T-helper 1 cell treated with Interleukin-12 subunit alpha and Interleukin-12 subunit beta and Interleukin-4 antibody, amounts not matched to agents 30 μg/mL and 1 μg/mL, for 36 hours (primary cell): ENCODE measurements at regions not wholly inside any gene's neighbourhood (a gene's known extent, or its start where the extent isn't known, plus 50 kb on each side); places are given as distances from the start of the nearest gene placed in this dataset.

ENCODE experiments used
- H3K27ac Mint-ChIP-seq: one replicate; pipeline ENCODE4 v1.8.0; 2021; ENCODE audit warnings: mild to moderate bottlenecking, mixed read lengths
- H3K27me3 Mint-ChIP-seq: one replicate; pipeline ENCODE4 v1.8.0; 2021; ENCODE audit warnings: low read depth, mixed read lengths
- H3K36me3 Mint-ChIP-seq: one replicate; pipeline ENCODE4 v1.8.0; 2021; ENCODE audit warnings: low read depth, mixed read lengths
- H3K4me1 Mint-ChIP-seq: one replicate; pipeline ENCODE4 v1.8.0; 2021; ENCODE audit warnings: low read depth, mixed read lengths
- H3K4me3 Mint-ChIP-seq: one replicate; pipeline ENCODE4 v1.8.0; 2021; ENCODE audit warnings: mild to moderate bottlenecking, moderate library complexity, mixed read lengths
- H3K9me3 Mint-ChIP-seq: one replicate; pipeline ENCODE4 v1.8.0; 2021; ENCODE audit warnings: mixed read lengths

DNA sequence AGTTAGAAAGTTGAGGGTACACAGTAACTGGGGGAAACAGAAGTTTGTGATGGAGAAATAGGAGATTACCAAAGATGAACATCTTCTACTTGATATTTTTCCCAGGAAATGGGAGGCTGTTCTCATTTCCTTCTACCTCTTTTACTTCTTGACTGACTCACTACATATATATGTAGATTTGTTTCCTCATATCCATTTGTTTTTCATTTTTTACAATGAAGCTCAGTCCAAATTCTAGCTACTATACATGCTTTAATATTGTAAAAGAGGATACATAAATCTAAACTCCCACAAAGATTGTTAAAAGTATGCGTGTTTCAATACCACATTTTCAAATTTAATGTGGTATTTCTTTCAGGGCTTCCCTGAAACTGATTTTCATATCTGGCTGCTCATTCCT, 366.6 kb upstream of the NCAM2 start:
- Mint-ChIP-seq H3K9me3 (peaks cover 36% of the 10 kb centered on the region), H3K36me3 (no peaks in the 10 kb centered on the region), H3K4me3 (no peak overlapping the region), H3K27ac (no peak overlapping the region), H3K4me1 (no peaks in the 10 kb centered on the region), H3K27me3 (no peaks in the 10 kb centered on the region)

DNA sequence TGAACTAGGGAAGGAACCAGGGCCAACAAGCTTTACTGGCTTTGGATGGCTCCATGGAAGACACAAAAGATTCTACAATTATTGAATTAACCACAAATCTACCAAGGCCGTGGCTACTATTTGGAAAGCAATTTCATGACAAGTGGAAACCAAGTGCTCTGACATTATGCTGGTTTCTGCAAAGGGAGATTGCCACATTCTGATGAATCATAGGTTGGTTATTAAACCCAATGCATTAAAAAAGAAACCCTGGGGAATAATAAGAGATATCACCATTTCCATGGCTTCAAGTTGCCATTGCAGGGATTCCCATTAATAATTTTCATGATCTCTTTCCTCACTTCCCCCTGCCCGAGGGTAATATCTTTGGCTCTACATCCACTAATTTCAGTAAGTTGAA, 359.2 kb upstream of the NCAM2 start:
- no peaks in the 10 kb centered on the region for H3K36me3 Mint-ChIP-seq
- no peak overlapping the region for H3K27ac Mint-ChIP-seq
- peaks cover 37% of the 10 kb centered on the region for H3K9me3 Mint-ChIP-seq
- H3K4me1 Mint-ChIP-seq: no peaks in the 10 kb centered on the region
- H3K27me3 Mint-ChIP-seq: no peaks in the 10 kb centered on the region
- no peak overlapping the region for H3K4me3 Mint-ChIP-seq

DNA sequence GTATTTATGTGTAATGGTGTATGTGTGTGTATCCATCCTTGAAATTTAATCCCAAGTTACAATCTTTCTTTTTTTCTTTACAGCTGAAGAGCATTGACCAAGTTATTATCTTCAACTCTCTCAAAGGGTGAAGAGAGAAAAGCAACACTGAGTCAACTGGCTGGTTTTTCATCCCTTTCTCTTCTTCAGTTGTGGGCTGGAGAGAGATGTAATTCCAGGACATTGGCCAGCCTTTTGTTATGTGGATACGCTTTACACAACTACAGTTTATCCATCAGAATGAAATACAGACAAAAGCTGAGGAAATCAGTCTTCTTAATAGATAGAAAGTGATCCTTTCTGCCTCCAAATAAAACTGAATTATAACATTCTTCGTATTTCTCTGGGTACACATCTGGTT, 357.0 kb upstream of the NCAM2 start:
- Mint-ChIP-seq H3K4me3 (no peak overlapping the region), H3K36me3 (no peaks in the 10 kb centered on the region), H3K9me3 (peaks cover 31% of the 10 kb centered on the region), H3K4me1 (no peaks in the 10 kb centered on the region), H3K27me3 (no peaks in the 10 kb centered on the region), H3K27ac (no peak overlapping the region)

DNA sequence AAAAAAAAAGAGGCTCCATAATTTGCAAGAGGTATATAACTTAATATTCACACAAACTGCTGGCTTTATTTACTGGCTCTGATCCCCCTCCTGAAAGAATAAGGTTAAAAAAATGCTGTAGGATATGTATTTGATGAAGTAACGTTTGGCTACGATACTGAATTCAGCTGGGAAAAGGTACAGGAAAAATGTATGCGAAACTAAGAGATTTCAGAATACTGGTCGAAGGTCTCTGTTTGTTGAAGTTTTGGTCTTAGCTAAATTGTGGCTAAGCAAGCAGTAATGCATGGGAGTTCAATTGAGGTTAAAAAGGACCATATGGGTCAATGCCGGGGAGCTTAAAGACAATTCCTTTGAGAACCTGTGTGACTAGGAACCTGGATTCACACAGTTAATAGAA, 355.5 kb upstream of the NCAM2 start:
- H3K4me1 Mint-ChIP-seq: no peaks in the 10 kb centered on the region
- H3K27me3 Mint-ChIP-seq: no peaks in the 10 kb centered on the region
- no peak overlapping the region for H3K27ac Mint-ChIP-seq
- H3K4me3 Mint-ChIP-seq: no peak overlapping the region
- H3K9me3 Mint-ChIP-seq: peaks cover 34% of the 10 kb centered on the region
- no peaks in the 10 kb centered on the region for H3K36me3 Mint-ChIP-seq

DNA sequence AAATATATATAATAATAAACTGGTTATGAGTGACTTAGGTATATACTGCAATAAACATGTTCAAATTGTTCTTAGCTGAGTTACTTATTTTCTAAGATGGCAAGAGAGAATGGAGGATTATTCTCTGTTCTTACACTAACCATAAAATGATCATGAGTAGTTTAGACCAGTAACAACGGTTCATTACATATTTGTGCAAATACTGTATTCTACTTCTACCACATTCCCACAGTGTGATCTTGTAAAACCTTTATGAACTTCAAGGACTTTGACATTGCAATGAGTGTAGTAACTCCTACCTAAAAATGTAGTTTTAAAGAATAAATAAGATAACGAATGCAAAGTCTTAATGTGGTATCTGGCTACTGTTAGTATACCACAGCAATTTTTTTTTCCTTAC, 353.7 kb upstream of the NCAM2 start:
- no peaks in the 10 kb centered on the region for H3K36me3 Mint-ChIP-seq
- no peak overlapping the region for H3K27ac Mint-ChIP-seq
- no peaks in the 10 kb centered on the region for H3K27me3 Mint-ChIP-seq
- H3K4me3 Mint-ChIP-seq: no peak overlapping the region
- no peaks in the 10 kb centered on the region for H3K4me1 Mint-ChIP-seq
- H3K9me3 Mint-ChIP-seq: peaks cover 26% of the 10 kb centered on the region

DNA sequence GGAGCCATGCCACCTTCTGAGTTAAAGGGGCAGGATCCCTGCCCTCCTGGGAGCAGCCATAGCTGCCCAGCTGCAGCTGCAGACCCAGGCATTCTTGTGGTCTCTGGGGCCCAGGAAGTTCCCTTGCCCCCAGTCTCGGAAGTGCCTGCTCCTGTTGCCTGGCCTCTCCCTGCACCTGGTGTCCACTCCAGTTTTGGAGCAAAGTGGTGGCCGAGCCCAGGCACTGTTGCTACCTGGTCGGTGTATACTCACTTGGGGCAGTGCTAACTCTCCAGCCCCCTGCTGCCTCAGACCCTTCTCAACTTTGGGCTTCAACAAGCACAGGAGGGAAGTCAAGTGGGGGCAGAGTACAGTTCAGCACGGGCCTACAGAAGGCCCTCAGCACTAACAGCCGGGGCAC, 352.9 kb upstream of the NCAM2 start:
- no peak overlapping the region for H3K4me3 Mint-ChIP-seq
- no peaks in the 10 kb centered on the region for H3K36me3 Mint-ChIP-seq
- no peaks in the 10 kb centered on the region for H3K4me1 Mint-ChIP-seq
- H3K9me3 Mint-ChIP-seq: peaks cover 29% of the 10 kb centered on the region
- H3K27me3 Mint-ChIP-seq: no peaks in the 10 kb centered on the region
- no peak overlapping the region for H3K27ac Mint-ChIP-seq

DNA sequence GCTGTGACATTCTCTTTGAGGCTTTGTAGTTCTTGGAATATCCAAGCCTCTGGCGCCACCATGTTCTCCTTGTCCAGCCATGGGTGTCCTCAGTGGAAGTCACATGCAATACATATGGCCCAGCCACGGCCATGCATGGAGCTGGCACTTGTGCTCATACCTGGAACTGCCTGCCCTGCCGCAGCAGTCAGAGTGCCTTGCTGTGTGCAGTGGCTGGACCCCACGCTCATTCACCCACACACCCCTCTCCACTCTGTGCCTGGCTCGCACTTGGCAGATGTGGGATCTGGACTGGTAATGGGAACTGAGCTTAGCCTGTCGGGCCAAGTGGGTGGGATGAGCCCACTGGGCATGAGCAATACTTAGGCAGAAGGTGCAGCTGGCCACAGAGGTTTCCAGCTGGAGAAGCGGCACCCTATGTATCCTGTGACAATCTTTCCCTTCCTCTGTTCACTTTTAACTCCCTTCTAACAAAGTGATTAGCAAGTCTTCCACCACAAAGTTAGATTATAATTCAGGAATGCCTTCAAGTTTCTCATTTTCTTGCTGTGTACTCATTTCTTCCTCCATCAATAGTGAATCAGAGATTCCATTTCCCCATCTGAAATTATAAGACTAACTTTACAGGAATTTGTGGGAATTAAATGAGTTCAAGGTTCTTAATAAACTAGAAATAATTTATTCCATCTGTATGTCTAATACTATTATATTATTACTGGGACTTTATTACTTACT, 351.6 kb upstream of the NCAM2 start:
- H3K36me3 Mint-ChIP-seq: no peaks in the 10 kb centered on the region
- H3K4me3 Mint-ChIP-seq: no peak overlapping the region
- no peaks in the 10 kb centered on the region for H3K4me1 Mint-ChIP-seq

DNA sequence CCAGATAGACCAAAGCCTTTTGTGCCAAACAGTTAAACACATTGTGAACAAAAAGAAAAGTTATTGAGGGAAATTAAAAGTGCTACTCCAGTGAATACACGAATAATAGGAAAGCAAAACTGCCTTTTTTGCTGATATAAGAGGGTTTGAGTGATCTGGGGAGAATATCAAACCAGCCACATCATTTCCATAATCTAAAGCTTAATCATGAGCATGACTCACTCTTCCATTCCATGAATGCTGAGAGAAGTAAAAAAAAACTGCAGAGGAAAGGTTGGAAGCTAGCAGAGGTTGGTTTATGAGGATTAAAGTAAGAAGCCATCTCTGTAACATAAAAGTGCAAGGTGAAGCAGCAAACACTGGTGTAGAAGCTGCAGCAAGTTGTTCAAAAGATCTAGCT, 350.6 kb upstream of the NCAM2 start:
- Mint-ChIP-seq H3K27ac (no peak overlapping the region), H3K4me1 (no peaks in the 10 kb centered on the region), H3K27me3 (no peaks in the 10 kb centered on the region)

More for the DNA sequence above, 351.6 kb upstream of the NCAM2 start:
- Mint-ChIP-seq H3K27me3 (no peaks in the 10 kb centered on the region), H3K27ac (no peak overlapping the region), H3K9me3 (peaks cover 32% of the 10 kb centered on the region)

DNA sequence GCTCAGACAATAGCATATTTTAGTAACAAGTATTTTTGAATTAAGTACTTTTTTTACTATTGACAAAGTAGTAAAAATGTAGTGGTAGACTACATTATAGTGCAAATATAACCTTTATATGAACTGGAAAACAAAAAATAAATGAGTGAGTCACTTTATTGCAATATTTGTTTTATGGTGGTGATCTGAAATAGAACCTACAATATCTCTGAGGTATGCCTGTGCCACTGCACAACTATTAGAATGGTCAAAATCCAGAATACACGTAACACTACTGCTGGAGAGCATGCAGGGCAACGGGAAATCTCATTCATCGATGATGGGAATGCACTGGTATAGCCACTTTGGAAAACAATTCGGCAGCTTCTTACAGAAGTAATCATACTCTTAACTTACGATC, 349.0 kb upstream of the NCAM2 start:
- no peaks in the 10 kb centered on the region for H3K27me3 Mint-ChIP-seq
- no peaks in the 10 kb centered on the region for H3K36me3 Mint-ChIP-seq
- no peak overlapping the region for H3K4me3 Mint-ChIP-seq
- H3K4me1 Mint-ChIP-seq: no peaks in the 10 kb centered on the region
- peaks cover 23% of the 10 kb centered on the region for H3K9me3 Mint-ChIP-seq
- H3K27ac Mint-ChIP-seq: no peak overlapping the region

More for the DNA sequence above, 350.6 kb upstream of the NCAM2 start:
- Mint-ChIP-seq H3K36me3 (no peaks in the 10 kb centered on the region), H3K9me3 (peaks cover 32% of the 10 kb centered on the region), H3K4me3 (no peak overlapping the region)

DNA sequence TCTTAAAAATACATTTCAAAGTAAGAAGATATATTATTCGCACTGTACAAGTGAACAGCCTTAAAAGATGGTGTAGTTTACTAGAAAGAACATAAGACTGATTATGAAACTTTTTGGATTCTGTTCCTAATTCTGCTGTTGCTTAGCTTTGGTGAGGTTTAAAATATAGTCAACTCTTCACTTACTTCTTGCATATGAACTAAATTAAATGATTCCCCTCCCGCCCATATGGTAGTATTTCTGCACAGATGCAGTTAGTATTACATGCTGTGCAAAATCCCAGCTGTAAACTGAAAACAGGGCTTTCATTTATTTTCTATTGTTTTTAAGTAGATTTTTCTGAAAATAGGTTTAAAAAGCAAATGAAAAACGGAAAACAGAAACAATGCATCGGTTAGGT, 345.4 kb upstream of the NCAM2 start:
- Mint-ChIP-seq H3K36me3 (no peaks in the 10 kb centered on the region), H3K4me1 (no peaks in the 10 kb centered on the region), H3K27ac (no peak overlapping the region), H3K27me3 (no peaks in the 10 kb centered on the region), H3K4me3 (no peak overlapping the region), H3K9me3 (peaks cover 14% of the 10 kb centered on the region)

DNA sequence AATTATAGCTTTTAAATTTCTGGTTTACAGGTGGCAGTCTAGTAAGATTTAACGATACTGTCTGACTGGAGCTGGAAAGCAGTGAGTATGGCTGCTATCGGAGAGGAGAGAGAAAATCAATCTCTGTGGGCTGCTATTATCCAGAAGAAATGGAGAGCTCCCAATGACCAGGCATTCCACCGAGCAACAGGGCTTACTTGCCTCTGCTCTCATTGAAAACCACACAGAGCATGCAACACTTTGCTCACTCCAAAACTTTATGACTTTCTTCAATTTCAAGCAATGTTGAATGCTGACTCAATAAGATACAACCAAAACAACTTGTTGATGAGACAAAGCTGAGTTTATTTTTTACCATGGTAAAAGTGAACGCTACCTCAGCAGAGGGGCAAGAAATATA, 337.0 kb upstream of the NCAM2 start:
- no peak overlapping the region for H3K27ac Mint-ChIP-seq
- H3K9me3 Mint-ChIP-seq: peaks cover 27% of the 10 kb centered on the region
- no peak overlapping the region for H3K4me3 Mint-ChIP-seq
- H3K36me3 Mint-ChIP-seq: no peaks in the 10 kb centered on the region
- H3K27me3 Mint-ChIP-seq: no peaks in the 10 kb centered on the region
- no peaks in the 10 kb centered on the region for H3K4me1 Mint-ChIP-seq

DNA sequence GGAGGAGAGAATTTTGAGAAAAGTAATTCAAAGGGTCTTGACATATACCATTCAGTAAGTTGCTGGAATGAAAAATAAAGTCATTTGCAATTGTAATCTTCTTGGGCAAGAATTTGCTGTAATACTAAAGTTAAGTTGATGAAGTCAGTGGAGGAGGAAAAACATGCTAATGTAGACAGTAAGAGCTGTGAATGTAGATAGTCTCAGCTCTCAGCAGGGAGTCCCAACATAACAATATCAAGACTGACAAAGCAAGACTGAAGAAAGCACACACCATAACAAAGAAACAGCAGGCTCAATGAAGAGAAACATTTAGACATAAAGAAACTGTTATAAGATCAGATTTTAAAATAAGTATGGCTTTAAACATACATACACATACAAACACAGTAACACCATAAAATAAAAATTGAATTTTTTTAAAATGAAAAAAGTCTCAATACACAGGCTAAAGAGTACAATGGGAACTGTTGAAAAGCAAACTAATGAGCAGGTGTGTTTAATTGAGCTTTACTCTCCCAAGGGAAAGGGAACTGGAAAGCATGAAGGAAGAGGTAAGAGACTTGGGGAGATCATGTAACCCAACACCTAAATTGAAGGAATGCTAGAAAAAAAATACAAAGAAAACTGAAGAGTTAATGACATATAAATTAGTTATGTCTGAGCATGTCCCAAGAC, 336.3 kb upstream of the NCAM2 start:
- no peak overlapping the region for H3K27ac Mint-ChIP-seq
- no peaks in the 10 kb centered on the region for H3K27me3 Mint-ChIP-seq
- no peaks in the 10 kb centered on the region for H3K4me1 Mint-ChIP-seq
- peaks cover 27% of the 10 kb centered on the region for H3K9me3 Mint-ChIP-seq
- H3K4me3 Mint-ChIP-seq: no peak overlapping the region
- H3K36me3 Mint-ChIP-seq: no peaks in the 10 kb centered on the region

DNA sequence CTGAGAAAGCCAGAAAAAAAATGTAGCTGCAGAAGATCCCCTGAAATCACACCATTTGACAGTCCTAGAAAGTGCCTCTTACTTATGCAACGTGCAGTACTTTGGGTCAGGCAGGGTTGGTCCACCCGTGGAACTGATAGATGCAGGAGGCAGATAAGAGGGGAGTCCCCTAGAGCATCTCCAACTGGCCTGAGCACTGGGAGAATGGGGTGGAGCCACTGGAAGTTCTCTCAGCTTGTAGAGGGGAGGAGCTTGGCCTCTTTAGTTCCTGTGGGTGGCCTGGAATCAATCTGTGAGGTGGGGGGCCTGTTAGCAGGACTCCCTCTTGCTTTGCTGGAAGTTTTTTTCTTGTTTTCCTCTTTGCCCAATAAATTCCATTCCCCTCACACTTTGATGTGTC, 335.7 kb upstream of the NCAM2 start:
- Mint-ChIP-seq H3K36me3 (no peaks in the 10 kb centered on the region), H3K27me3 (no peaks in the 10 kb centered on the region), H3K9me3 (peaks cover 30% of the 10 kb centered on the region), H3K4me1 (no peaks in the 10 kb centered on the region), H3K27ac (no peak overlapping the region), H3K4me3 (no peak overlapping the region)

DNA sequence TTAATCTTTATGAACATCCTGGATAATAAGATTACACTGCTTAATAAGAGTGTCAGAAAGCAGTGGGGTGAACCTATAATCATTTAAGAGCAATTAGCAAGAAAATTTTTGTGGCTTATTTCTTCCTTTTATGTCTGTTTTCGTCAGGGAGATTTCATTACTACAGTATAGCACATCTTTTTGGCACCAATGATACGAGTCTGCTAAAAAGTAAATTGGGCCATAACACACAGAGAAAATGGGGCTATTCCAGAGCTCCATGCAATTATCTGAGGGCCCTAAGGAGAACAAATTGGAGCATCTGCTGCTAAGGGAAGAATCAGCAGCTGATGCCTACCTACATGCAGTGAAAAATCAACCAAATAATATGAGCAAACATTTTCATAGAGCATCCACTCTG, 330.3 kb upstream of the NCAM2 start:
- Mint-ChIP-seq H3K4me1 (no peaks in the 10 kb centered on the region), H3K9me3 (peaks cover 16% of the 10 kb centered on the region), H3K27ac (no peak overlapping the region), H3K4me3 (no peak overlapping the region), H3K36me3 (no peaks in the 10 kb centered on the region), H3K27me3 (no peaks in the 10 kb centered on the region)

DNA sequence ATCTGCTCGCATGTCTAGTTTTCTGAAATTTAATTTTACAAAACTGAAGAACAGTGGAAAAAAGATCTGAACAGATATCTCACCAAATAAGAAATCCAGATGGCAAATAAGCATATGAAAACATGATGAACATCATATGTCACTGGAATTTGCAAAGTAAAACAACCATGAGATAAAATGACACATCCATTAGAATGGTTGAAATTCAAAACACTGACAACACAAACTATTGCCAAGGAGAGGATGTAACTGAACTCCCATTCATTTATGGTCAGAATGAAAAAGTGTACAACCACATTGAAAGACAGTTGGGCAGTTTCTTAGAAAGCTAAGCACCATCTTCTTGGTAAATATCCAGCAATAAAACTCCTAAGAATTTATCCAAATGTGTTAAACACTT, 312.7 kb upstream of the NCAM2 start:
- no peaks in the 10 kb centered on the region for H3K4me1 Mint-ChIP-seq
- H3K36me3 Mint-ChIP-seq: no peaks in the 10 kb centered on the region
- H3K4me3 Mint-ChIP-seq: no peak overlapping the region
- H3K9me3 Mint-ChIP-seq: peaks cover 25% of the 10 kb centered on the region
- no peak overlapping the region for H3K27ac Mint-ChIP-seq
- no peaks in the 10 kb centered on the region for H3K27me3 Mint-ChIP-seq
